Common myeloid progenitor, CD34-positive (primary cell): ENCODE measurements at regions not wholly inside any gene's neighbourhood (a gene's known extent, or its start where the extent isn't known, plus 50 kb on each side); places are given as distances from the start of the nearest gene placed in this dataset.

Experiments
- CTCF ChIA-PET: fragments of 350-600 bp; sonication (Branson Sonifier 250); formaldehyde crosslinking; loops from one replicate; lab custom pipeline; 2021; ENCODE audit warnings: antibody characterized with exemption; lab: Charles Lee
- POLR2A ChIA-PET: fragments of 350-600 bp; sonication (Branson Sonifier 250); formaldehyde crosslinking; loops from one replicate; lab custom pipeline; 2021; ENCODE audit warnings: antibody characterized with exemption; lab: Charles Lee
- DNase-seq, 3 donors: peaks; one replicate each; pipeline versions ENCODE4 v3.0.0 to v3.0.0-alpha.2; 2013
- H3K27ac ChIP-seq, 2 experiments: 1 replicate in 1 of 2; 2 replicates in 1 of 2; pipeline ENCODE4 v1.7.0; 2013; ENCODE audit warnings: inconsistent platforms in 2 of 2, low read length in 2 of 2, mild to moderate bottlenecking in 2 of 2, low read depth in 1 of 2, moderate library complexity in 1 of 2; ENCODE audit not compliant: severe bottlenecking in 2 of 2, insufficient read depth in 1 of 2, poor library complexity in 1 of 2
- H3K27me3 ChIP-seq, 5 experiments: replicated peaks in 2 of 5; 1 replicate in 3 of 5; 2 replicates in 2 of 5; pipeline versions ENCODE4 v1.6.1 to v1.7.0; 2013; ENCODE audit warnings: low read length in 4 of 5, mild to moderate bottlenecking in 2 of 5, moderate library complexity in 2 of 5, inconsistent platforms in 1 of 5; ENCODE audit not compliant: insufficient read depth in 5 of 5, control insufficient read depth in 4 of 5
- H3K36me3 ChIP-seq, 4 experiments: 1 replicate in 2 of 4; 2 replicates in 2 of 4; pipeline versions ENCODE4 v1.6.1 to v1.7.0; 2013; ENCODE audit warnings: low read length in 3 of 4, control low read depth in 1 of 4, mild to moderate bottlenecking in 1 of 4; ENCODE audit not compliant: control insufficient read depth in 4 of 4, insufficient read depth in 4 of 4
- H3K4me1 ChIP-seq, 4 experiments: 1 replicate in 3 of 4; 2 replicates in 1 of 4; pipeline versions ENCODE4 v1.6.1 to v1.7.1; 2013; ENCODE audit warnings: low read length in 3 of 4, mild to moderate bottlenecking in 3 of 4, control low read depth in 1 of 4, inconsistent platforms in 1 of 4, moderate library complexity in 1 of 4; ENCODE audit not compliant: control insufficient read depth in 4 of 4, insufficient read depth in 4 of 4; ENCODE audit errors: control extremely low read depth in 1 of 4
- H3K4me3 ChIP-seq, 7 experiments: 1 replicate in 4 of 7; 2 replicates in 3 of 7; pipeline versions ENCODE4 v1.5.1 to v1.7.0; 2013; ENCODE audit warnings: mild to moderate bottlenecking in 7 of 7, low read length in 6 of 7, moderate library complexity in 6 of 7, inconsistent platforms in 2 of 7, low read depth in 2 of 7, control low read depth in 1 of 7; ENCODE audit not compliant: insufficient read depth in 4 of 7, control insufficient read depth in 1 of 7; ENCODE audit errors: extremely low read depth in 1 of 7
- H3K9me3 ChIP-seq, 5 experiments: 1 replicate in 4 of 5; 2 replicates in 1 of 5; pipeline versions ENCODE4 v1.6.1 to v1.7.1; 2013; ENCODE audit warnings: low read length in 4 of 5, mild to moderate bottlenecking in 2 of 5, inconsistent platforms in 1 of 5, low read depth in 1 of 5, moderate library complexity in 1 of 5; ENCODE audit not compliant: control insufficient read depth in 4 of 5, insufficient read depth in 2 of 5; ENCODE audit errors: control extremely low read depth in 1 of 5
- WGBS: methylation state at CpG from one replicate; pipeline ENCODE4 v1.1.5; 2013; ENCODE audit not compliant: insufficient coverage; 5-methylcytosine and 5-hydroxymethylcytosine counted together

GRCh38 chr1:187226396-187226795, 397.6 kb downstream of the PLA2G4A start:
- no peaks in the 10 kb centered on the region for H3K36me3 ChIP-seq
- CTCF ChIA-PET, result no interaction called here
- H3K9me3 ChIP-seq, result peaks cover 0 to 3% (median 0%) of the 10 kb centered on the region in 5 experiments
- DNase-seq, result no peak
- H3K4me1 ChIP-seq, result no peaks in the 10 kb centered on the region
- POLR2A ChIA-PET, result no interaction called here
- H3K27me3 ChIP-seq, result no peaks in the 10 kb centered on the region
- no peak overlapping the region for H3K4me3 ChIP-seq
- H3K27ac ChIP-seq, result no peak overlapping the region
- WGBS, result no CpG with 5 or more reads among the region's 2 CpGs

- Histone ChIP-seq H3K36me3 (no peaks in the 10 kb centered on the region), H3K9me3 (no peaks in the 10 kb centered on the region), H3K4me1 (no peaks in the 10 kb centered on the region), H3K4me3 (no peak overlapping the region), H3K27me3 (no peaks in the 10 kb centered on the region), H3K27ac (no peak overlapping the region)
- ChIA-PET POLR2A (no interaction called here), CTCF (no interaction called here)
- WGBS, result no CpG with 5 or more reads among the region's 1 CpG
- DNase-seq, result no peak
Measured at GRCh38 chr1:187228790-187229189, 400.0 kb downstream of the PLA2G4A start.

- Histone ChIP-seq H3K4me3 (no peak overlapping the region), H3K27me3 (no peaks in the 10 kb centered on the region), H3K9me3 (no peaks in the 10 kb centered on the region), H3K36me3 (no peaks in the 10 kb centered on the region), H3K4me1 (no peaks in the 10 kb centered on the region), H3K27ac (no peak overlapping the region)
- DNase-seq, result no peak
- POLR2A ChIA-PET, result no interaction called here
- CTCF ChIA-PET, result no interaction called here
Measured at GRCh38 chr1:187229496-187229895, 400.7 kb downstream of the PLA2G4A start.

GRCh38 chr1:187234706-187235105, 406.0 kb downstream of the PLA2G4A start:
- Histone ChIP-seq H3K36me3 (no peaks in the 10 kb centered on the region), H3K9me3 (no peaks in the 10 kb centered on the region), H3K4me3 (no peak overlapping the region), H3K27me3 (no peaks in the 10 kb centered on the region), H3K4me1 (no peaks in the 10 kb centered on the region), H3K27ac (no peak overlapping the region)
- no peak for DNase-seq
- WGBS, result 100% methylated on average over 1 of the region's 1 CpG
- ChIA-PET CTCF (interaction anchor here (1.1 kb wide), 1 partner anchor 79 kb away, joined by 4 read pairs; no protein-coding TSS in a partner anchor), POLR2A (no interaction called here)

GRCh38 chr1:187236199-187236598, 407.4 kb downstream of the PLA2G4A start:
- no CpG with 5 or more reads among the region's 2 CpGs for WGBS
- ChIA-PET POLR2A (no interaction called here), CTCF (no interaction called here)
- no peak for DNase-seq
- H3K4me3 ChIP-seq, result no peak overlapping the region
- H3K4me1 ChIP-seq, result no peaks in the 10 kb centered on the region
- no peaks in the 10 kb centered on the region for H3K36me3 ChIP-seq
- no peaks in the 10 kb centered on the region for H3K9me3 ChIP-seq
- no peak overlapping the region for H3K27ac ChIP-seq
- H3K27me3 ChIP-seq, result no peaks in the 10 kb centered on the region

GRCh38 chr1:187236676-187237075, 407.9 kb downstream of the PLA2G4A start:
- Histone ChIP-seq H3K4me3 (no peak overlapping the region), H3K4me1 (no peaks in the 10 kb centered on the region), H3K27me3 (no peaks in the 10 kb centered on the region), H3K9me3 (no peaks in the 10 kb centered on the region), H3K27ac (no peak overlapping the region), H3K36me3 (no peaks in the 10 kb centered on the region)
- 94% methylated on average over 2 of the region's 2 CpGs for WGBS
- no peak for DNase-seq
- ChIA-PET POLR2A (no interaction called here), CTCF (no interaction called here)

GRCh38 chr1:187237542-187237941, 408.8 kb downstream of the PLA2G4A start:
- Histone ChIP-seq H3K4me3 (no peak overlapping the region), H3K36me3 (no peaks in the 10 kb centered on the region), H3K9me3 (no peaks in the 10 kb centered on the region), H3K27me3 (no peaks in the 10 kb centered on the region), H3K27ac (no peak overlapping the region), H3K4me1 (no peaks in the 10 kb centered on the region)
- POLR2A ChIA-PET, result no interaction called here
- CTCF ChIA-PET, result no interaction called here
- no peak for DNase-seq
- 100% methylated on average over 1 of the region's 3 CpGs for WGBS
